Peyer's patch (tissue), 4 donors: ENCODE measurements at regions not wholly inside any gene's neighbourhood (a gene's known extent, or its start where the extent isn't known, plus 50 kb on each side); places are given as distances from the start of the nearest gene placed in this dataset.

Experiments used
- POLR2A ChIP-seq, 2 donors: fragments of 450-650 bp; IDR thresholded peaks; one replicate each; pipeline ENCODE4 v1.5.1; 2017; ENCODE audit warnings: antibody characterized with exemption in 2 of 2, mild to moderate bottlenecking in 2 of 2, moderate library complexity in 2 of 2
- TF ChIP-seq, protein P1 (sequence below), 6 experiments: fragments of 450-650 bp in 4 of 6; fragments of 200-600 bp in 2 of 6; sonication (generic) in 1 of 6; IDR thresholded peaks; one replicate each; pipeline ENCODE4 v1.5.1; 2017 to 2019; ENCODE audit warnings: antibody characterized with exemption in 6 of 6, mild to moderate bottlenecking in 3 of 6, moderate library complexity in 1 of 6

DNA sequence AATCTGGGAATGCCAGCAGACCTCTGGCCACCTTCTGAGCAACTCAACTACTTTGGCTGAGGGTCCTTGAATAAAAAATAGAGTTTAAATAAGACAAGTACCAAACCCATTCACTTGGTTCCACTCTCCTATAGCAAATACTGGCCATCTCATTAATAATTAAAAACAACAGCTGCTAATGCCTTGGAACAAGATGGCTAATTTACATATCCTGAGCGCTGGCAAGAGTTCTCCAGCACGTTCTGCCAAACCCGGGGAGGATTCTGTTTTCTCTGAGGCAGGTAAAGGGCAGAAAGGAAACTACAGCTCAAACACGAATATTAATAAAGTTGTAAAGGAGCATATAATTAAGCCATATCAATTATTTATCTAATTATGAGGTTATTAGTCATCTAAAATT lies 1123.7 kb downstream of the TDRD15 start:
- TF ChIP-seq POLR2A (IDR thresholded peaks at IDR 0.05): no peak
- TF ChIP-seq, protein P1, sequence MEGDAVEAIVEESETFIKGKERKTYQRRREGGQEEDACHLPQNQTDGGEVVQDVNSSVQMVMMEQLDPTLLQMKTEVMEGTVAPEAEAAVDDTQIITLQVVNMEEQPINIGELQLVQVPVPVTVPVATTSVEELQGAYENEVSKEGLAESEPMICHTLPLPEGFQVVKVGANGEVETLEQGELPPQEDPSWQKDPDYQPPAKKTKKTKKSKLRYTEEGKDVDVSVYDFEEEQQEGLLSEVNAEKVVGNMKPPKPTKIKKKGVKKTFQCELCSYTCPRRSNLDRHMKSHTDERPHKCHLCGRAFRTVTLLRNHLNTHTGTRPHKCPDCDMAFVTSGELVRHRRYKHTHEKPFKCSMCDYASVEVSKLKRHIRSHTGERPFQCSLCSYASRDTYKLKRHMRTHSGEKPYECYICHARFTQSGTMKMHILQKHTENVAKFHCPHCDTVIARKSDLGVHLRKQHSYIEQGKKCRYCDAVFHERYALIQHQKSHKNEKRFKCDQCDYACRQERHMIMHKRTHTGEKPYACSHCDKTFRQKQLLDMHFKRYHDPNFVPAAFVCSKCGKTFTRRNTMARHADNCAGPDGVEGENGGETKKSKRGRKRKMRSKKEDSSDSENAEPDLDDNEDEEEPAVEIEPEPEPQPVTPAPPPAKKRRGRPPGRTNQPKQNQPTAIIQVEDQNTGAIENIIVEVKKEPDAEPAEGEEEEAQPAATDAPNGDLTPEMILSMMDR (IDR thresholded peaks at IDR 0.05): no peak
